H9 (cell line): ENCODE measurements at regions not wholly inside any gene's neighbourhood (a gene's known extent, or its start where the extent isn't known, plus 50 kb on each side); places are given as distances from the start of the nearest gene placed in this dataset.

ENCODE experiments used
- DNase-seq: peaks from one replicate; pipeline ENCODE4 v3.0.0-alpha.2; 2017
- H2AFZ ChIP-seq: one replicate; pipeline ENCODE4 v1.6.1; 2013; ENCODE audit warnings: mild to moderate bottlenecking, low read length, control low read depth, moderate library complexity
- H2AK5ac ChIP-seq: 2 replicates; pipeline ENCODE4 v1.6.1; 2013; ENCODE audit warnings: low read length, control low read depth, mixed read lengths; ENCODE audit not compliant: insufficient read length
- H2BK120ac ChIP-seq: one replicate; pipeline ENCODE4 v1.6.1; 2013; ENCODE audit warnings: low read depth, mild to moderate bottlenecking, low read length, control low read depth, inconsistent platforms; ENCODE audit not compliant: poor library complexity, severe bottlenecking
- H2BK12ac ChIP-seq: 2 replicates; pipeline ENCODE4 v1.6.1; 2013; ENCODE audit warnings: low read length, control low read depth, mixed read lengths, low read depth; ENCODE audit not compliant: insufficient read length
- H2BK15ac ChIP-seq: 2 replicates; pipeline ENCODE4 v1.6.1; 2013; ENCODE audit warnings: low read depth, low read length, control low read depth
- H2BK20ac ChIP-seq: one replicate; pipeline ENCODE4 v1.6.1; 2013; ENCODE audit warnings: low read depth, mild to moderate bottlenecking, low read length, control low read depth, inconsistent platforms; ENCODE audit not compliant: poor library complexity, severe bottlenecking
- H2BK5ac ChIP-seq: 2 replicates; pipeline ENCODE4 v1.6.1; 2013; ENCODE audit warnings: low read length, control low read depth, mixed read lengths; ENCODE audit not compliant: insufficient read length
- H3K14ac ChIP-seq: 2 replicates; pipeline ENCODE4 v1.6.1; 2013; ENCODE audit warnings: low read length, control low read depth; ENCODE audit not compliant: insufficient read depth
- H3K18ac ChIP-seq: 2 replicates; pipeline ENCODE4 v1.6.1; 2013; ENCODE audit warnings: low read depth, mild to moderate bottlenecking, mixed read lengths, low read length, control low read depth; ENCODE audit not compliant: insufficient read length
- H3K23ac ChIP-seq: 2 replicates; pipeline ENCODE4 v1.6.1; 2013; ENCODE audit warnings: low read length, control low read depth, mixed read lengths, low read depth; ENCODE audit not compliant: insufficient read length
- H3K23me2 ChIP-seq: 2 replicates; pipeline ENCODE4 v1.6.1; 2013; ENCODE audit warnings: low read depth, mild to moderate bottlenecking, mixed read lengths, low read length, control low read depth; ENCODE audit not compliant: insufficient read length, poor library complexity, severe bottlenecking
- H3K27ac ChIP-seq: 2 replicates; pipeline ENCODE4 v1.5.1; 2013; ENCODE audit warnings: low read length, control low read depth, mixed read lengths, low read depth; ENCODE audit not compliant: insufficient read length
- H3K27me3 ChIP-seq: 2 replicates; pipeline ENCODE4 v1.6.1; 2013; ENCODE audit warnings: low read length, control low read depth, inconsistent platforms; ENCODE audit not compliant: insufficient read depth
- H3K4ac ChIP-seq: 2 replicates; pipeline ENCODE4 v1.6.1; 2013; ENCODE audit warnings: low read depth, mild to moderate bottlenecking, control low read depth, inconsistent platforms, low read length, moderate library complexity
- H3K4me1 ChIP-seq: 2 replicates; pipeline ENCODE4 v1.6.1; 2013; ENCODE audit warnings: low read length, control low read depth, inconsistent platforms; ENCODE audit not compliant: insufficient read depth
- H3K4me2 ChIP-seq: 2 replicates; pipeline ENCODE4 v1.6.1; 2013; ENCODE audit warnings: low read length, control low read depth, mixed read lengths; ENCODE audit not compliant: insufficient read length, insufficient read depth
- H3K56ac ChIP-seq: 2 replicates; pipeline ENCODE4 v1.6.1; 2013; ENCODE audit warnings: low read depth, mild to moderate bottlenecking, mixed read lengths, low read length, control low read depth; ENCODE audit not compliant: insufficient read length
- H3K79me1 ChIP-seq: 2 replicates; pipeline ENCODE4 v1.6.1; 2013; ENCODE audit warnings: low read depth, mild to moderate bottlenecking, moderate library complexity, low read length, control low read depth, inconsistent platforms; ENCODE audit not compliant: insufficient read depth, poor library complexity, severe bottlenecking
- H3K79me2 ChIP-seq: 2 replicates; pipeline ENCODE4 v1.6.1; 2013; ENCODE audit warnings: low read length, control low read depth, inconsistent platforms; ENCODE audit not compliant: insufficient read depth
- H3K9ac ChIP-seq: 2 replicates; pipeline ENCODE4 v1.6.1; 2013; ENCODE audit warnings: low read length, control low read depth, mixed read lengths; ENCODE audit not compliant: insufficient read length; ENCODE audit errors: extremely low read depth
- H3K9me3 ChIP-seq: one replicate; pipeline ENCODE4 v1.6.1; 2013; ENCODE audit warnings: low read depth, low read length, inconsistent platforms; ENCODE audit not compliant: control insufficient read depth
- H3T11ph ChIP-seq: one replicate; pipeline ENCODE4 v1.6.1; 2013; ENCODE audit warnings: mild to moderate bottlenecking, low read length, control low read depth, inconsistent platforms
- H4K20me1 ChIP-seq: one replicate; pipeline ENCODE4 v1.6.1; 2013; ENCODE audit not compliant: control insufficient read depth, insufficient read length, insufficient read depth
- H4K5ac ChIP-seq: 2 replicates; pipeline ENCODE4 v1.6.1; 2013; ENCODE audit warnings: low read depth, mild to moderate bottlenecking, mixed read lengths, low read length, control low read depth; ENCODE audit not compliant: insufficient read length
- H4K8ac ChIP-seq: replicated peaks from 2 replicates; pipeline ENCODE4 v1.6.1; 2013; ENCODE audit warnings: low read length, control low read depth, mixed read lengths, low read depth; ENCODE audit not compliant: insufficient read length
- H4K91ac ChIP-seq: 2 replicates; pipeline ENCODE4 v1.6.1; 2013; ENCODE audit warnings: low read depth, mild to moderate bottlenecking, moderate library complexity, mixed read lengths, low read length, control low read depth; ENCODE audit not compliant: insufficient read length
- H3K27ac Mint-ChIP-seq, 3 experiments: 2 replicates in 2 of 3; 3 replicates in 1 of 3; pipeline ENCODE4 v1.8.0; 2020 to 2021; ENCODE audit warnings: mixed read lengths in 3 of 3, mild to moderate bottlenecking in 1 of 3, moderate library complexity in 1 of 3
- H3K27me3 Mint-ChIP-seq: 2 replicates; pipeline ENCODE4 v1.8.0; 2021; ENCODE audit warnings: low read depth, mild to moderate bottlenecking, moderate library complexity, mixed read lengths
- H3K36me3 Mint-ChIP-seq, 3 experiments: 2 replicates in 2 of 3; 3 replicates in 1 of 3; pipeline ENCODE4 v1.8.0; 2020 to 2021; ENCODE audit warnings: low read depth in 3 of 3, mixed read lengths in 3 of 3; ENCODE audit not compliant: insufficient read depth in 1 of 3
- H3K4me1 Mint-ChIP-seq, 2 experiments: 2 replicates each; pipeline ENCODE4 v1.8.0; 2020; ENCODE audit warnings: mixed read lengths in 2 of 2
- H3K4me3 Mint-ChIP-seq, 2 experiments: 2 replicates in 1 of 2; 3 replicates in 1 of 2; pipeline ENCODE4 v1.8.0; 2020 to 2021; ENCODE audit warnings: mild to moderate bottlenecking in 2 of 2, mixed read lengths in 2 of 2, moderate library complexity in 1 of 2
- H3K9me3 Mint-ChIP-seq, 2 experiments: 2 replicates in 1 of 2; 3 replicates in 1 of 2; pipeline ENCODE4 v1.8.0; 2020; ENCODE audit warnings: mild to moderate bottlenecking in 2 of 2, mixed read lengths in 2 of 2, moderate library complexity in 1 of 2
- CTCF ChIP-seq: fragments of 200-600 bp; sonication (generic); conservative IDR thresholded peaks from 3 replicates; pipeline ENCODE4 v1.8.0; 2021; ENCODE audit warnings: antibody characterized with exemption, mild to moderate bottlenecking

- no peak overlapping the region for H3K4me3 Mint-ChIP-seq
- DNase-seq = no peak
- no peaks in the 10 kb centered on the region for H3K23me2 ChIP-seq
- no peaks in the 10 kb centered on the region for H3K79me1 ChIP-seq
- no peak overlapping the region for H3K27ac ChIP-seq
- no peak overlapping the region for H4K5ac ChIP-seq
- no peak overlapping the region for H2BK12ac ChIP-seq
- no peak overlapping the region for H3K27ac Mint-ChIP-seq
- no peaks in the 10 kb centered on the region for H3K27me3 ChIP-seq
- H2BK15ac ChIP-seq = no peak overlapping the region
- TF ChIP-seq CTCF = no peak
- H3K9ac ChIP-seq = no peak overlapping the region
- no peaks in the 10 kb centered on the region; a peak in 1 of 7 replicates for H3K36me3 Mint-ChIP-seq
- no peaks in the 10 kb centered on the region for H4K20me1 ChIP-seq
- no peaks in the 10 kb centered on the region for H3K79me2 ChIP-seq
- H3K4me2 ChIP-seq = no peak overlapping the region
- H2AFZ ChIP-seq = no peak overlapping the region
- H4K91ac ChIP-seq = no peak overlapping the region
- H2BK120ac ChIP-seq = no peak overlapping the region
- H4K8ac ChIP-seq = no peak overlapping the region
- H3K14ac ChIP-seq = no peak overlapping the region
- no peak overlapping the region for H3K23ac ChIP-seq
- H3K9me3 ChIP-seq = no peaks in the 10 kb centered on the region
- peaks cover 15 to 17% of the 10 kb centered on the region in 2 experiments for H3K4me1 Mint-ChIP-seq
- H2BK20ac ChIP-seq = no peak overlapping the region
- H3K4ac ChIP-seq = no peak overlapping the region
- no peak overlapping the region for H3K18ac ChIP-seq
- no peaks in the 10 kb centered on the region for H3K27me3 Mint-ChIP-seq
- H3T11ph ChIP-seq = no peak overlapping the region
- peaks cover 6% of the 10 kb centered on the region; the same call in 1 of the 2 replicates for H3K4me1 ChIP-seq
- H3K9me3 Mint-ChIP-seq = no peaks in the 10 kb centered on the region
- no peak overlapping the region for H2BK5ac ChIP-seq
- H2AK5ac ChIP-seq = no peak overlapping the region
- no peak overlapping the region for H3K56ac ChIP-seq
Measured at GRCh38 chr11:112631333-112631732, 329.9 kb upstream of the NCAM1 start.
